ENCODE measurements at regions not wholly inside any gene's neighbourhood (a gene's known extent, or its start where the extent isn't known, plus 50 kb on each side); places are given as distances from the start of the nearest gene placed in this dataset.
A peak's percentile ranks its signal among the peaks of the same experiment; 100 is the strongest.

DNA sequence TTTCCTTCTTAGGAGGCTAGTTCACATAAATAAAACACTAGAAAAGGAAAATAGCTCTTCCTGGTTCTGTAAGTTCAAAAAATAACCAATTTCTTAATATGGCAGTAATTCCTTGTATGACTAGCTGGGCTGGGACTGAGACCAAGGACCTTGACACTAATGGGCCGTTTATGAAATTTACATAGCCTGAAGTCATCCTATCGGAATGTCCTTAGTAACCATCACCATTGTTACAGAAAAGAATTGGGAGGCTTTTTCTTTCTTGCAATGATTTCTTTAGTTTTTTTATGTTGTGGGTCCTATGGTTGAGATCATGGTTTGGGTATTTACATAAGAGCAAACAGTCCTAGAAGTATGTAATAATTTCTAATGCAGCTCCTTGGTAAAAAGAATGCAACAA, 87.1 kb upstream of the HDAC9 start:
- Histone ChIP-seq H3K27me3 (replicated peaks; ENCODE audit: insufficient read depth) (no peaks in the 10 kb centered on the region), H3K9ac (0 out of 2 replicates have a peak overlapping the region, but pooled peaks have one; percentile 2)
- in situ Hi-C loops (cut with MboI) = no loop called here

DNA sequence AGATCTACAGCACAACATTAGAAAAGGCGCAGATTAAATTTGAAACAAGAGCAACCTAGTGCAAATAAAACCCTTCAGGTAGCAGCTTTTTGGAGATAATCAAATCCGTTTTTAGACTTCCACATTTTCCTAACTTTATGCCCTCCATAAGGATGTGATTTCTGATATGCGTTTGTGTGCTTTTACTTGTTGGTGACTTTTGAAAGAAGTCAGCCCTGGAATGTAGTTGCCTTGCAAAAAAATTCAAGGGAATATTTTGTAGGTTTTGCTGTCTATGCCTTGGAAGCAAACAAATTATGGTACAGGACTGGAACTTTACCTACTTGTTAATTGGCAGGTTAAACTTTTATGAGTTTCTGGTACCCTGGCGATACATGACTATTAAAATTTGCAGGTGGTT, 86.7 kb upstream of the HDAC9 start:
- Histone ChIP-seq H3K27ac (peak overlapping the region; percentile 50), H3K36me3 (ENCODE audit: low read depth) (no peaks in the 10 kb centered on the region), H3F3A (ENCODE audit: insufficient read depth) (peaks cover 19% of the 10 kb centered on the region), H3K4me3 (peak overlapping the region; percentile 32), H4K20me1 (ENCODE audit: insufficient read depth) (no peaks in the 10 kb centered on the region), H3K9me3 (ENCODE audit: low read depth) (no peaks in the 10 kb centered on the region), H3K9me2 (ENCODE audit: insufficient read depth) (no peaks in the 10 kb centered on the region), H3K4me1 (ENCODE audit: insufficient read depth) (peaks cover 20% of the 10 kb centered on the region), H3K79me2 (ENCODE audit: insufficient read depth) (no peaks in the 10 kb centered on the region), H2AFZ (peak overlapping the region; percentile 10), H3K9ac (no peak overlapping the region), H3K4me2 (ENCODE audit: unreplicated experiment) (peak overlapping the region; percentile 71), H3K27me3 (replicated peaks; ENCODE audit: insufficient read depth) (no peaks in the 10 kb centered on the region)
- no peak for DNase-seq
- TF ChIP-seq EZH2phosphoT487 (IDR thresholded peaks at IDR 0.05; ENCODE audit: insufficient read depth, low read depth) (no peak), EZH2 (IDR thresholded peaks at IDR 0.05; ENCODE audit: insufficient read depth, poor library complexity, severe bottlenecking) (no peak)
- in situ Hi-C loops (cut with MboI) = no loop called here
- WGBS, 2 experiments (ENCODE audit: low coverage in 1 of 2, low lambda C conversion rate in 2 of 2, missing lambda C conversion rate in 2 of 2) = 69 to 73% methylated on average over 4 of the region's 4 CpGs

More for the DNA sequence above, 87.1 kb upstream of the HDAC9 start:
- peaks cover 20% of the 10 kb centered on the region for H3K4me1 ChIP-seq (ENCODE audit: insufficient read depth)
- H3K36me3 ChIP-seq (ENCODE audit: low read depth) = no peaks in the 10 kb centered on the region
- 1 to 9% methylated on average over 2 of the region's 2 CpGs for WGBS, 2 experiments (ENCODE audit: low coverage in 1 of 2, low lambda C conversion rate in 2 of 2, missing lambda C conversion rate in 2 of 2)
- peak; percentile 95 for DNase-seq
- no peaks in the 10 kb centered on the region for H4K20me1 ChIP-seq (ENCODE audit: insufficient read depth)
- TF ChIP-seq EZH2 (IDR thresholded peaks at IDR 0.05; ENCODE audit: insufficient read depth, poor library complexity, severe bottlenecking) (no peak), EZH2phosphoT487 (IDR thresholded peaks at IDR 0.05; ENCODE audit: insufficient read depth, low read depth) (no peak)
- H3K9me2 ChIP-seq (ENCODE audit: insufficient read depth) = no peaks in the 10 kb centered on the region
- H2AFZ ChIP-seq = peak overlapping the region; percentile 49
- peak overlapping the region; percentile 32 for H3K4me3 ChIP-seq
- H3K4me2 ChIP-seq (ENCODE audit: unreplicated experiment) = peak overlapping the region; percentile 71
- peaks cover 19% of the 10 kb centered on the region for H3F3A ChIP-seq (ENCODE audit: insufficient read depth)
- H3K27ac ChIP-seq = peak overlapping the region; percentile 50
- no peaks in the 10 kb centered on the region for H3K9me3 ChIP-seq (ENCODE audit: low read depth)
- no peaks in the 10 kb centered on the region for H3K79me2 ChIP-seq (ENCODE audit: insufficient read depth)

GRCh38 chr7:18413447-18413846, 82.1 kb upstream of the HDAC9 start:
- H4K20me1 ChIP-seq (ENCODE audit: insufficient read depth) = no peaks in the 10 kb centered on the region
- TF ChIP-seq EZH2phosphoT487 (IDR thresholded peaks at IDR 0.05; ENCODE audit: insufficient read depth, low read depth) (no peak), EZH2 (IDR thresholded peaks at IDR 0.05; ENCODE audit: insufficient read depth, poor library complexity, severe bottlenecking) (no peak)
- H3K4me3 ChIP-seq = no peak overlapping the region
- DNase-seq = no peak
- WGBS, 2 experiments (ENCODE audit: low coverage in 1 of 2, low lambda C conversion rate in 2 of 2, missing lambda C conversion rate in 2 of 2) = 95 to 100% methylated on average over 1 of the region's 1 CpG
- no peaks in the 10 kb centered on the region for H3K27me3 ChIP-seq (replicated peaks; ENCODE audit: insufficient read depth)
- no peak overlapping the region for H2AFZ ChIP-seq
- peaks cover 12% of the 10 kb centered on the region for H3F3A ChIP-seq (ENCODE audit: insufficient read depth)
- in situ Hi-C loops (cut with MboI) = no loop called here
- no peak overlapping the region for H3K9ac ChIP-seq
- H3K4me2 ChIP-seq (ENCODE audit: unreplicated experiment) = no peak overlapping the region
- no peaks in the 10 kb centered on the region for H3K9me3 ChIP-seq (ENCODE audit: low read depth)
- H3K36me3 ChIP-seq (ENCODE audit: low read depth) = no peaks in the 10 kb centered on the region
- H3K9me2 ChIP-seq (ENCODE audit: insufficient read depth) = no peaks in the 10 kb centered on the region
- H3K79me2 ChIP-seq (ENCODE audit: insufficient read depth) = no peaks in the 10 kb centered on the region
- peaks cover 11% of the 10 kb centered on the region for H3K4me1 ChIP-seq (ENCODE audit: insufficient read depth)
- H3K27ac ChIP-seq = no peak overlapping the region

DNA sequence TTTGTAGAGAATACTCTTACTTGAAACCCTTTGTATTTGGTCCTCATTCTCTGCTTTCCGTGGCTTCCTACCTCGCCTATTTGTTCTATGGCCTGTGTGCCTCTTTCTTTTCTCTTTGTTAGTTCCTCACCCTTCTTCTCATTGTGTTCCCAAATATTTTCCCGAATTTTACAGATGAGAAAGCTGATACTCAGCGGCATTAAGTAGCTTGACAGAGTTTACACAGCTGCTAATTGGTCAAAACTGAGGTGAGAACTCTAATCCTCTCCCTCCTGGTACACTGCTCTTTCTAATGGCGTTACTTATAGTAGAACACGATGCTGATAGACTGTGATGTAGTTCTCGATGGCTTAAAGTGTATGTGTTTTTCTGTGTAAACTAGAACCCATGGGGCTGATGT, 80.7 kb upstream of the HDAC9 start:
- Histone ChIP-seq H3K4me1 (ENCODE audit: insufficient read depth) (no peaks in the 10 kb centered on the region), H3K27ac (no peak overlapping the region), H3K9me3 (ENCODE audit: low read depth) (no peaks in the 10 kb centered on the region), H3F3A (ENCODE audit: insufficient read depth) (no peaks in the 10 kb centered on the region), H2AFZ (no peak overlapping the region), H3K79me2 (ENCODE audit: insufficient read depth) (no peaks in the 10 kb centered on the region), H3K4me2 (ENCODE audit: unreplicated experiment) (no peak overlapping the region), H3K9me2 (ENCODE audit: insufficient read depth) (no peaks in the 10 kb centered on the region), H4K20me1 (ENCODE audit: insufficient read depth) (no peaks in the 10 kb centered on the region), H3K9ac (no peak overlapping the region), H3K27me3 (replicated peaks; ENCODE audit: insufficient read depth) (no peaks in the 10 kb centered on the region), H3K36me3 (ENCODE audit: low read depth) (no peaks in the 10 kb centered on the region), H3K4me3 (no peak overlapping the region)
- in situ Hi-C loops (cut with MboI) = no loop called here
- WGBS, 2 experiments (ENCODE audit: low coverage in 1 of 2, low lambda C conversion rate in 2 of 2, missing lambda C conversion rate in 2 of 2) = 78 to 85% methylated on average over 7 of the region's 7 CpGs
- no peak for DNase-seq
- no peak for TF ChIP-seq EZH2 (IDR thresholded peaks at IDR 0.05; ENCODE audit: insufficient read depth, poor library complexity, severe bottlenecking)
- no peak for TF ChIP-seq EZH2phosphoT487 (IDR thresholded peaks at IDR 0.05; ENCODE audit: insufficient read depth, low read depth)

DNA sequence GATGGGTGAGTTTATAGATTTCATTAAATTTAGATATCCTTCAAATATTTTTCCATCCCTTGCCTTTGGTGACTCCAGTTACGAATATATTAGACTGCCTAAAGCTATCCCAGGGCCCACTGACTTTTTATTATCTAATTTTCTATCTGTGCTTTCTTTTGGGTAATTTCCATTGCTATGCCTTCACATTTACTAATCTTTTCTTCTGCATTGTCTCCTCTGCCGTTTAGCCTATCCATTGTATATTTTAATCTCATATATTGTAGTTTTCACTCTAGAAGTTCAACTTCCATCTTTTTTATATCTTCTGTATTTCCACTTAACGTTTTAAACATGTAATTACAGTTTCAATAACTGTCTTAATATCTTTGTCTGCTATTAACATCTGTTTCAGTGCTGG, 78.6 kb upstream of the HDAC9 start:
- H3K9ac ChIP-seq = no peak overlapping the region
- no peaks in the 10 kb centered on the region for H4K20me1 ChIP-seq (ENCODE audit: insufficient read depth)
- H3K27me3 ChIP-seq (replicated peaks; ENCODE audit: insufficient read depth) = no peaks in the 10 kb centered on the region
- 68 to 72% methylated on average over 3 of the region's 3 CpGs for WGBS, 2 experiments (ENCODE audit: low coverage in 1 of 2, low lambda C conversion rate in 2 of 2, missing lambda C conversion rate in 2 of 2)
- no peaks in the 10 kb centered on the region for H3F3A ChIP-seq (ENCODE audit: insufficient read depth)
- no peaks in the 10 kb centered on the region for H3K9me2 ChIP-seq (ENCODE audit: insufficient read depth)
- peaks cover 13% of the 10 kb centered on the region; the same call in 1 of the 2 replicates for H3K4me1 ChIP-seq (ENCODE audit: insufficient read depth)
- H3K9me3 ChIP-seq (ENCODE audit: low read depth) = no peaks in the 10 kb centered on the region
- no peak overlapping the region for H3K27ac ChIP-seq
- no peak for TF ChIP-seq EZH2phosphoT487 (IDR thresholded peaks at IDR 0.05; ENCODE audit: insufficient read depth, low read depth)
- TF ChIP-seq EZH2 (IDR thresholded peaks at IDR 0.05; ENCODE audit: insufficient read depth, poor library complexity, severe bottlenecking) = no peak
- no peak overlapping the region for H3K4me3 ChIP-seq
- in situ Hi-C loops (cut with MboI) = no loop called here
- H3K4me2 ChIP-seq (ENCODE audit: unreplicated experiment) = no peak overlapping the region
- H3K36me3 ChIP-seq (ENCODE audit: low read depth) = no peaks in the 10 kb centered on the region
- H3K79me2 ChIP-seq (ENCODE audit: insufficient read depth) = no peaks in the 10 kb centered on the region
- no peak overlapping the region for H2AFZ ChIP-seq
- DNase-seq = no peak
